HEK293T (cell line): ENCODE measurements at regions not wholly inside any gene's neighbourhood (a gene's known extent, or its start where the extent isn't known, plus 50 kb on each side); places are given as distances from the start of the nearest gene placed in this dataset.

ENCODE experiments used
- ARNT ChIP-seq: fragments of 450-650 bp; IDR thresholded peaks from 2 replicates; pipeline ENCODE4 v1.6.1; 2017; ENCODE audit warnings: mild to moderate bottlenecking
- BHLHE40 ChIP-seq: fragments of 450-650 bp; IDR thresholded peaks from 2 replicates; pipeline ENCODE4 v1.6.1; 2016; ENCODE audit warnings: mild to moderate bottlenecking, moderate library complexity, borderline replicate concordance
- ELF4 ChIP-seq: fragments of 450-650 bp; IDR thresholded peaks from 2 replicates; pipeline ENCODE4 v1.6.1; 2017; ENCODE audit warnings: antibody characterized with exemption
- FOXA1 ChIP-seq: fragments of 450-650 bp; IDR thresholded peaks from 2 replicates; pipeline ENCODE4 v1.6.1; 2016; ENCODE audit warnings: mild to moderate bottlenecking
- FOXK2 ChIP-seq: fragments of 450-650 bp; IDR thresholded peaks from 2 replicates; pipeline ENCODE4 v1.6.1; 2016; ENCODE audit warnings: mild to moderate bottlenecking
- HDGF ChIP-seq: fragments of 450-650 bp; IDR thresholded peaks from 2 replicates; pipeline ENCODE4 v1.6.1; 2017; ENCODE audit warnings: antibody characterized with exemption, borderline replicate concordance
- LEF1 ChIP-seq: fragments of 450-650 bp; IDR thresholded peaks from 2 replicates; pipeline ENCODE4 v1.6.1; 2017; ENCODE audit warnings: mild to moderate bottlenecking, borderline replicate concordance
- NFRKB ChIP-seq: fragments of 450-650 bp; IDR thresholded peaks from 2 replicates; pipeline ENCODE4 v1.6.1; 2016; ENCODE audit warnings: mild to moderate bottlenecking, moderate library complexity
- SUZ12 ChIP-seq: fragments of 450-650 bp; IDR thresholded peaks from 2 replicates; pipeline ENCODE4 v1.6.1; 2016; ENCODE audit warnings: mild to moderate bottlenecking
- TARDBP ChIP-seq: fragments of 450-650 bp; IDR thresholded peaks from 2 replicates; pipeline ENCODE4 v1.6.1; 2016
- ZNF384 ChIP-seq: fragments of 450-650 bp; IDR thresholded peaks from 2 replicates; pipeline ENCODE4 v1.6.1; 2016

DNA sequence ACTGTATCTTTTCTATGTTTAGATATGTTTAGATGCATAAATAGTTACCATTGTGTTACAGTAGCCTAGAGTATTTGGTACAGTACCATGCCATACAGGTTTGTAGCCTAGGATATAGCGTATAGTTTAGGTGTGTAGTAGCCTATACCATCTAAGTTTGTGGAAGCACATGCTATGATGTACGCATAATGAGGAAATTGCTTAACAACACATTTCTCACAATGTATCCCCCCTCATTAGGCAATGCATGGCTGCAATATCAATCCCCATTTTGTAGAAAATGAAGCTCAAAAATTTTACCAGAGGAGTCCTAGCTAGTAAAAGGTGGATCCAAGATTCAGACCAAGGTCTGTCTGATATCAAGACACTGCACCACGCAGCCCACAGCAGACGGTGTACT lies 376.4 kb upstream of the NFE2L3 start:
- no peak for TF ChIP-seq ZNF384
- TF ChIP-seq ARNT = no peak
- no peak for TF ChIP-seq TARDBP
- TF ChIP-seq FOXK2 = no peak
- no peak for TF ChIP-seq ELF4
- no peak for TF ChIP-seq NFRKB
- TF ChIP-seq LEF1 = no peak
- TF ChIP-seq SUZ12 = no peak
- TF ChIP-seq FOXA1 = no peak
- no peak for TF ChIP-seq BHLHE40
- TF ChIP-seq HDGF = no peak
